ENCODE measurements at regions not wholly inside any gene's neighbourhood (a gene's known extent, or its start where the extent isn't known, plus 50 kb on each side); places are given as distances from the start of the nearest gene placed in this dataset.

DNA sequence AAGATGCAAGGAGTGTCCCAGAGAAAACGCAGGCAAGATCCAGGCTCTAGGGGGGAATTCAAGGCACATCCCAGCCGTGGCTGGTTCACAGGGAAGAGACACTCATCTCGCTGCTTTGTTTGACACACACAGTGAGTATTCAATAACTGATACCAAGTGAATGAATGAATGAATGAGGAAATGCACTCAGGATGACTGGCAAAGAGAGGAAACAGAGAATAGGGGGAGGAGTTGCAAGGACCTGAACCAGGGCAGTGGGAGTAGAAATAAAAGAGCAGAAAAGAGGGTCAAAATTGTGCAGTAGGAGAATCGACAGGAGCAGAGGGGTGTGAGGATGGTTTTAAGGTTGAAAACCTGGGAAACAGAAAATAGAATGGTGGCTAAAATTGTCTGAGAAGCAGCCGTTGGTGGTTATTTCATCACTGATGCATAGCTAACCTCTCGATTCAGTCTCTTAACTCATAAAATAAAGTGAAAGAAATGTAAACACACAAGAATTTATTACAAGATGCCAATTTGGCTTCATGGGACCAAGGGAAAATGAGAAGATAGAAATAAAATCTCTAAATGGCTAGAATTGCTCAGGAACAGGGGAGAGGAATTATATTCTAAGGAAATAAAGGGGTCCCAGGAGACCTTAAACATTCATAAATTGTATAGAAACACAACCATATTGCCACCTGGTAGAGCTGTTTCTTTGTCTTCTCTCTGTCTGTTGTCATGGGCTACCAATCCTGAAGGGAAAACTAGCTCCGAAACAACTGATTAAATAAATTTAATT lies 63.9 kb upstream of the PHLPP1 start:
- Histone ChIP-seq H3K36me3 (ENCODE audit: insufficient read depth) (no peaks in the 10 kb centered on the region; the same call in 1 of the 2 replicates), H3K27me3 (ENCODE audit: insufficient read depth) (no peaks in the 10 kb centered on the region), H3K79me2 (replicated peaks; ENCODE audit: insufficient read depth) (no peaks in the 10 kb centered on the region), H3K4me1 (ENCODE audit: insufficient read depth) (no peaks in the 10 kb centered on the region), H3K9me2 (ENCODE audit: insufficient read depth) (no peaks in the 10 kb centered on the region), H3K4me2 (no peak overlapping the region), H3K4me3 (no peak overlapping the region), H4K20me1 (replicated peaks; ENCODE audit: insufficient read depth) (no peaks in the 10 kb centered on the region), H3F3A (replicated peaks; ENCODE audit: low read depth) (no peaks in the 10 kb centered on the region), H2AFZ (peak overlapping the region; percentile 90), H3K27ac (ENCODE audit: low read depth) (no peak overlapping the region)
- no peak overlapping the region for H3K27ac Mint-ChIP-seq
- H3K36me3 Mint-ChIP-seq (ENCODE audit: low read depth), result no peaks in the 10 kb centered on the region
- no peaks in the 10 kb centered on the region for H3K9me3 Mint-ChIP-seq
- peaks cover 2% of the 10 kb centered on the region for H3K27me3 Mint-ChIP-seq (ENCODE audit: insufficient read depth, low read depth, poor library complexity)
- H3K4me1 Mint-ChIP-seq, result peaks cover 11% of the 10 kb centered on the region
- no peak for DNase-seq (ENCODE audit: low spot score)
- TF ChIP-seq POLR2AphosphoS5 (IDR thresholded peaks at IDR 0.05; ENCODE audit: low read depth) (no peak), EZH2phosphoT487 (IDR thresholded peaks at IDR 0.05; ENCODE audit: unreplicated experiment) (no peak), EZH2 (IDR thresholded peaks at IDR 0.05; ENCODE audit: low read depth, unreplicated experiment) (no peak), CREB1 (CRISPR knock-in tag; IDR thresholded peaks at IDR 0.05; ENCODE audit: low read depth) (no peak), NANOG (IDR thresholded peaks at IDR 0.05; ENCODE audit: borderline replicate concordance) (no peak), ZNF331 (CRISPR knock-in tag; IDR thresholded peaks at IDR 0.05; ENCODE audit: low read depth) (no peak), STAT1 (IDR thresholded peaks at IDR 0.05; ENCODE audit: unreplicated experiment) (no peak), JUNB (IDR thresholded peaks at IDR 0.05; ENCODE audit: unreplicated experiment) (no peak), ZNF114 (CRISPR knock-in tag; IDR thresholded peaks at IDR 0.05) (no peak)
- TF ChIP-seq, protein P1, sequence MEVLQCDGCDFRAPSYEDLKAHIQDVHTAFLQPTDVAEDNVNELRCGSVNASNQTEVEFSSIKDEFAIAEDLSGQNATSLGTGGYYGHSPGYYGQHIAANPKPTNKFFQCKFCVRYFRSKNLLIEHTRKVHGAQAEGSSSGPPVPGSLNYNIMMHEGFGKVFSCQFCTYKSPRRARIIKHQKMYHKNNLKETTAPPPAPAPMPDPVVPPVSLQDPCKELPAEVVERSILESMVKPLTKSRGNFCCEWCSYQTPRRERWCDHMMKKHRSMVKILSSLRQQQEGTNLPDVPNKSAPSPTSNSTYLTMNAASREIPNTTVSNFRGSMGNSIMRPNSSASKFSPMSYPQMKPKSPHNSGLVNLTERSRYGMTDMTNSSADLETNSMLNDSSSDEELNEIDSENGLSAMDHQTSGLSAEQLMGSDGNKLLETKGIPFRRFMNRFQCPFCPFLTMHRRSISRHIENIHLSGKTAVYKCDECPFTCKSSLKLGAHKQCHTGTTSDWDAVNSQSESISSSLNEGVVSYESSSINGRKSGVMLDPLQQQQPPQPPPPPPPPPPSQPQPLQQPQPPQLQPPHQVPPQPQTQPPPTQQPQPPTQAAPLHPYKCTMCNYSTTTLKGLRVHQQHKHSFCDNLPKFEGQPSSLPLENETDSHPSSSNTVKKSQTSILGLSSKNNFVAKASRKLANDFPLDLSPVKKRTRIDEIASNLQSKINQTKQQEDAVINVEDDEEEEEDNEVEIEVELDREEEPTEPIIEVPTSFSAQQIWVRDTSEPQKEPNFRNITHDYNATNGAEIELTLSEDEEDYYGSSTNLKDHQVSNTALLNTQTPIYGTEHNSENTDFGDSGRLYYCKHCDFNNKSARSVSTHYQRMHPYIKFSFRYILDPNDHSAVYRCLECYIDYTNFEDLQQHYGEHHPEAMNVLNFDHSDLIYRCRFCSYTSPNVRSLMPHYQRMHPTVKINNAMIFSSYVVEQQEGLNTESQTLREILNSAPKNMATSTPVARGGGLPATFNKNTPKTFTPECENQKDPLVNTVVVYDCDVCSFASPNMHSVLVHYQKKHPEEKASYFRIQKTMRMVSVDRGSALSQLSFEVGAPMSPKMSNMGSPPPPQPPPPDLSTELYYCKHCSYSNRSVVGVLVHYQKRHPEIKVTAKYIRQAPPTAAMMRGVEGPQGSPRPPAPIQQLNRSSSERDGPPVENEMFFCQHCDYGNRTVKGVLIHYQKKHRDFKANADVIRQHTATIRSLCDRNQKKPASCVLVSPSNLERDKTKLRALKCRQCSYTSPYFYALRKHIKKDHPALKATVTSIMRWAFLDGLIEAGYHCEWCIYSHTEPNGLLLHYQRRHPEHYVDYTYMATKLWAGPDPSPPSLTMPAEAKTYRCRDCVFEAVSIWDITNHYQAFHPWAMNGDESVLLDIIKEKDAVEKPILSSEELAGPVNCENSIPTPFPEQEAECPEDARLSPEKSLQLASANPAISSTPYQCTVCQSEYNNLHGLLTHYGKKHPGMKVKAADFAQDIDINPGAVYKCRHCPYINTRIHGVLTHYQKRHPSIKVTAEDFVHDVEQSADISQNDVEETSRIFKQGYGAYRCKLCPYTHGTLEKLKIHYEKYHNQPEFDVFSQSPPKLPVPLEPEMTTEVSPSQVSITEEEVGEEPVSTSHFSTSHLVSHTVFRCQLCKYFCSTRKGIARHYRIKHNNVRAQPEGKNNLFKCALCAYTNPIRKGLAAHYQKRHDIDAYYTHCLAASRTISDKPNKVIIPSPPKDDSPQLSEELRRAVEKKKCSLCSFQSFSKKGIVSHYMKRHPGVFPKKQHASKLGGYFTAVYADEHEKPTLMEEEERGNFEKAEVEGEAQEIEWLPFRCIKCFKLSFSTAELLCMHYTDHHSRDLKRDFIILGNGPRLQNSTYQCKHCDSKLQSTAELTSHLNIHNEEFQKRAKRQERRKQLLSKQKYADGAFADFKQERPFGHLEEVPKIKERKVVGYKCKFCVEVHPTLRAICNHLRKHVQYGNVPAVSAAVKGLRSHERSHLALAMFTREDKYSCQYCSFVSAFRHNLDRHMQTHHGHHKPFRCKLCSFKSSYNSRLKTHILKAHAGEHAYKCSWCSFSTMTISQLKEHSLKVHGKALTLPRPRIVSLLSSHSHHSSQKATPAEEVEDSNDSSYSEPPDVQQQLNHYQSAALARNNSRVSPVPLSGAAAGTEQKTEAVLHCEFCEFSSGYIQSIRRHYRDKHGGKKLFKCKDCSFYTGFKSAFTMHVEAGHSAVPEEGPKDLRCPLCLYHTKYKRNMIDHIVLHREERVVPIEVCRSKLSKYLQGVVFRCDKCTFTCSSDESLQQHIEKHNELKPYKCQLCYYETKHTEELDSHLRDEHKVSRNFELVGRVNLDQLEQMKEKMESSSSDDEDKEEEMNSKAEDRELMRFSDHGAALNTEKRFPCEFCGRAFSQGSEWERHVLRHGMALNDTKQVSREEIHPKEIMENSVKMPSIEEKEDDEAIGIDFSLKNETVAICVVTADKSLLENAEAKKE (CRISPR knock-in tag; IDR thresholded peaks at IDR 0.05), result no peak
- TF ChIP-seq, protein P2, sequence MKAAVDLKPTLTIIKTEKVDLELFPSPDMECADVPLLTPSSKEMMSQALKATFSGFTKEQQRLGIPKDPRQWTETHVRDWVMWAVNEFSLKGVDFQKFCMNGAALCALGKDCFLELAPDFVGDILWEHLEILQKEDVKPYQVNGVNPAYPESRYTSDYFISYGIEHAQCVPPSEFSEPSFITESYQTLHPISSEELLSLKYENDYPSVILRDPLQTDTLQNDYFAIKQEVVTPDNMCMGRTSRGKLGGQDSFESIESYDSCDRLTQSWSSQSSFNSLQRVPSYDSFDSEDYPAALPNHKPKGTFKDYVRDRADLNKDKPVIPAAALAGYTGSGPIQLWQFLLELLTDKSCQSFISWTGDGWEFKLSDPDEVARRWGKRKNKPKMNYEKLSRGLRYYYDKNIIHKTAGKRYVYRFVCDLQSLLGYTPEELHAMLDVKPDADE (IDR thresholded peaks at IDR 0.05), result no peak
- TF ChIP-seq, protein P3, sequence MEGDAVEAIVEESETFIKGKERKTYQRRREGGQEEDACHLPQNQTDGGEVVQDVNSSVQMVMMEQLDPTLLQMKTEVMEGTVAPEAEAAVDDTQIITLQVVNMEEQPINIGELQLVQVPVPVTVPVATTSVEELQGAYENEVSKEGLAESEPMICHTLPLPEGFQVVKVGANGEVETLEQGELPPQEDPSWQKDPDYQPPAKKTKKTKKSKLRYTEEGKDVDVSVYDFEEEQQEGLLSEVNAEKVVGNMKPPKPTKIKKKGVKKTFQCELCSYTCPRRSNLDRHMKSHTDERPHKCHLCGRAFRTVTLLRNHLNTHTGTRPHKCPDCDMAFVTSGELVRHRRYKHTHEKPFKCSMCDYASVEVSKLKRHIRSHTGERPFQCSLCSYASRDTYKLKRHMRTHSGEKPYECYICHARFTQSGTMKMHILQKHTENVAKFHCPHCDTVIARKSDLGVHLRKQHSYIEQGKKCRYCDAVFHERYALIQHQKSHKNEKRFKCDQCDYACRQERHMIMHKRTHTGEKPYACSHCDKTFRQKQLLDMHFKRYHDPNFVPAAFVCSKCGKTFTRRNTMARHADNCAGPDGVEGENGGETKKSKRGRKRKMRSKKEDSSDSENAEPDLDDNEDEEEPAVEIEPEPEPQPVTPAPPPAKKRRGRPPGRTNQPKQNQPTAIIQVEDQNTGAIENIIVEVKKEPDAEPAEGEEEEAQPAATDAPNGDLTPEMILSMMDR (conservative IDR thresholded peaks at IDR 0.05; ENCODE audit: low read depth in 2 of 2), result no peak
- TF ChIP-seq, protein P4, sequence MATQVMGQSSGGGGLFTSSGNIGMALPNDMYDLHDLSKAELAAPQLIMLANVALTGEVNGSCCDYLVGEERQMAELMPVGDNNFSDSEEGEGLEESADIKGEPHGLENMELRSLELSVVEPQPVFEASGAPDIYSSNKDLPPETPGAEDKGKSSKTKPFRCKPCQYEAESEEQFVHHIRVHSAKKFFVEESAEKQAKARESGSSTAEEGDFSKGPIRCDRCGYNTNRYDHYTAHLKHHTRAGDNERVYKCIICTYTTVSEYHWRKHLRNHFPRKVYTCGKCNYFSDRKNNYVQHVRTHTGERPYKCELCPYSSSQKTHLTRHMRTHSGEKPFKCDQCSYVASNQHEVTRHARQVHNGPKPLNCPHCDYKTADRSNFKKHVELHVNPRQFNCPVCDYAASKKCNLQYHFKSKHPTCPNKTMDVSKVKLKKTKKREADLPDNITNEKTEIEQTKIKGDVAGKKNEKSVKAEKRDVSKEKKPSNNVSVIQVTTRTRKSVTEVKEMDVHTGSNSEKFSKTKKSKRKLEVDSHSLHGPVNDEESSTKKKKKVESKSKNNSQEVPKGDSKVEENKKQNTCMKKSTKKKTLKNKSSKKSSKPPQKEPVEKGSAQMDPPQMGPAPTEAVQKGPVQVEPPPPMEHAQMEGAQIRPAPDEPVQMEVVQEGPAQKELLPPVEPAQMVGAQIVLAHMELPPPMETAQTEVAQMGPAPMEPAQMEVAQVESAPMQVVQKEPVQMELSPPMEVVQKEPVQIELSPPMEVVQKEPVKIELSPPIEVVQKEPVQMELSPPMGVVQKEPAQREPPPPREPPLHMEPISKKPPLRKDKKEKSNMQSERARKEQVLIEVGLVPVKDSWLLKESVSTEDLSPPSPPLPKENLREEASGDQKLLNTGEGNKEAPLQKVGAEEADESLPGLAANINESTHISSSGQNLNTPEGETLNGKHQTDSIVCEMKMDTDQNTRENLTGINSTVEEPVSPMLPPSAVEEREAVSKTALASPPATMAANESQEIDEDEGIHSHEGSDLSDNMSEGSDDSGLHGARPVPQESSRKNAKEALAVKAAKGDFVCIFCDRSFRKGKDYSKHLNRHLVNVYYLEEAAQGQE (IDR thresholded peaks at IDR 0.05; ENCODE audit: unreplicated experiment), result no peak
- no peak overlapping the region for H3K4me3 Mint-ChIP-seq
- ATAC-seq, result no peak

All from GM23338 (cell line).